ENCODE measurements at regions not wholly inside any gene's neighbourhood (a gene's known extent, or its start where the extent isn't known, plus 50 kb on each side); places are given as distances from the start of the nearest gene placed in this dataset.

DNA sequence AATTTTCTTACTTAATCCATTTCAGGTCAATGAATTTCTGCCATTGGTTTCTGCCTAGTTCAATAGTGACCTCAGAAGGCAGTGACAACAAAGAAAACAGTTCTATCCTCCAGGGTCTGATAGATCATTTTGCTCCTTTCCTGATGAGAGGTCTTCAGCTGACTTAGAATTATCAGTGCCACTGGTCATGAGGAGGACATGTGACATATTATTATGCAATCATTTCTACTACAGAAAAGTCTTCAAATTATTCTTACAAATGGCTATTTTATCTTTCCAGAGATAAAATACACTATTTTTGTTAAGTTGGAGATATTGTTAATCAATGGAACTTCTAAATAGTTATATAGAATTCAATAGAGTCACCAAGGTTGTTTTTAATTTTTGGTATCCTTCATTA is 360.0 kb upstream of the GALNT5 start:
- H3K4me1 ChIP-seq (ENCODE audit: low read depth) = no peaks in the 10 kb centered on the region
- no peak overlapping the region for H3K4me3 ChIP-seq
- TF ChIP-seq, protein P1, sequence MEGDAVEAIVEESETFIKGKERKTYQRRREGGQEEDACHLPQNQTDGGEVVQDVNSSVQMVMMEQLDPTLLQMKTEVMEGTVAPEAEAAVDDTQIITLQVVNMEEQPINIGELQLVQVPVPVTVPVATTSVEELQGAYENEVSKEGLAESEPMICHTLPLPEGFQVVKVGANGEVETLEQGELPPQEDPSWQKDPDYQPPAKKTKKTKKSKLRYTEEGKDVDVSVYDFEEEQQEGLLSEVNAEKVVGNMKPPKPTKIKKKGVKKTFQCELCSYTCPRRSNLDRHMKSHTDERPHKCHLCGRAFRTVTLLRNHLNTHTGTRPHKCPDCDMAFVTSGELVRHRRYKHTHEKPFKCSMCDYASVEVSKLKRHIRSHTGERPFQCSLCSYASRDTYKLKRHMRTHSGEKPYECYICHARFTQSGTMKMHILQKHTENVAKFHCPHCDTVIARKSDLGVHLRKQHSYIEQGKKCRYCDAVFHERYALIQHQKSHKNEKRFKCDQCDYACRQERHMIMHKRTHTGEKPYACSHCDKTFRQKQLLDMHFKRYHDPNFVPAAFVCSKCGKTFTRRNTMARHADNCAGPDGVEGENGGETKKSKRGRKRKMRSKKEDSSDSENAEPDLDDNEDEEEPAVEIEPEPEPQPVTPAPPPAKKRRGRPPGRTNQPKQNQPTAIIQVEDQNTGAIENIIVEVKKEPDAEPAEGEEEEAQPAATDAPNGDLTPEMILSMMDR (IDR thresholded peaks at IDR 0.05; ENCODE audit: low read depth, low read length) = no peak
- no peak for DNase-seq (ENCODE audit: low read depth in 1 of 2, low spot score in 1 of 2)
- no peaks in the 10 kb centered on the region for H3K9me3 ChIP-seq (ENCODE audit: low read depth)
- no peak overlapping the region for H3K27ac ChIP-seq
- H3K36me3 ChIP-seq = no peaks in the 10 kb centered on the region
- H3K27me3 ChIP-seq = no peaks in the 10 kb centered on the region

DNA sequence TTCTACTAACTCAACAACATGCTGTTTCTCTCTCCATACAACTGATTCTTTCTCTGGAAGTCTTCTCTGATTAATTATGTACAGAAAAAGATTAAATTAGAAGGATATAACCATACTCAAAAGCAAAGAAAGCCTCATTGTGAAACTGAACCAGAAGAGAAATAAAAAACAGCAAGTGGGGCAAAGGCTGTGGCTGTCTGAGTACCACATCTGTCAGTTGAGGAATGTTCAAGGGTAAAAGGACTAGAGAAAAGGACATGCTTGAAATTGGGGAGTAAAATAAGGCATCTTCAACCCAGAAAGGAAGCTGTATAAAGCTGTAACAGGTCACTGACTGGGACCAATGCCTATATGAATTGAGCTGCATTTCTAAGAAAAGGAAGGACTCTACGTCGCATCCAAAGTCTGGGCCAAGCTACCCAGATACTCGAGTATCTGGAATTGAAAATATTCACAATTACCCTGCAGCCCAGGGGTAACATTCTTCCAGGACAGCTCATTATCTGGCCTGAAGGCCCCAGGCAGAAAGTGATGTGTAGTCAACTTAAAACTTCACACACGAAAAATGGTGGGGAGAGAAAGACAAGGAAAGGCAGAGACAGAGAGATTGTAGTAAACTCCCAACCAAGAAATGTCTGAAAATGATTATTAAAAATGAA is 356.0 kb upstream of the GALNT5 start:
- no peaks in the 10 kb centered on the region for H3K4me1 ChIP-seq (ENCODE audit: low read depth)
- DNase-seq (ENCODE audit: low read depth in 1 of 2, low spot score in 1 of 2) = no peak
- H3K27me3 ChIP-seq = no peaks in the 10 kb centered on the region
- H3K27ac ChIP-seq = no peak overlapping the region
- H3K36me3 ChIP-seq = no peaks in the 10 kb centered on the region
- H3K9me3 ChIP-seq (ENCODE audit: low read depth) = no peaks in the 10 kb centered on the region
- TF ChIP-seq, protein P1 (IDR thresholded peaks at IDR 0.05; ENCODE audit: low read depth, low read length) = no peak
- no peak overlapping the region for H3K4me3 ChIP-seq

DNA sequence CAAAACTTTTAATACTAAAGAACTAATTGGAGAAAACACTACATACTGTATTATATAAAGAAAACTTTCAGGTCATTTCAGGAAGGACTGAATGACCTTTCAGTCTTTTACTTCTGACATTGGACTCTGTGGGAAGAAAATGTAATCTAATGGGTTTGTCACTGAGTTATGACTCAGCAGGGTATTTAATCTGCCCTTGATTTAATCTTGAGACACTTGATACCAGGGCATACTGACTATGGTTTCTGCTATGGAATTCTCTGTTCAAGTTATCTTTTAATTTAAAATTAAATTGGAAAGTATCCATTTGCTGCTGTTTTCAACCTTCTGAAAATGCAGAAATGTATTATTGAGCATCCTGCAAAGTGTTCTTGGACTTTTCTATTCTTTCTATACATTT is 354.2 kb upstream of the GALNT5 start:
- TF ChIP-seq, protein P1 (IDR thresholded peaks at IDR 0.05; ENCODE audit: low read depth, low read length) = no peak
- H3K9me3 ChIP-seq (ENCODE audit: low read depth) = no peaks in the 10 kb centered on the region
- H3K27ac ChIP-seq = no peak overlapping the region
- H3K36me3 ChIP-seq = no peaks in the 10 kb centered on the region
- H3K27me3 ChIP-seq = no peaks in the 10 kb centered on the region
- H3K4me1 ChIP-seq (ENCODE audit: low read depth) = no peaks in the 10 kb centered on the region
- no peak for DNase-seq (ENCODE audit: low read depth in 1 of 2, low spot score in 1 of 2)
- no peak overlapping the region for H3K4me3 ChIP-seq

DNA sequence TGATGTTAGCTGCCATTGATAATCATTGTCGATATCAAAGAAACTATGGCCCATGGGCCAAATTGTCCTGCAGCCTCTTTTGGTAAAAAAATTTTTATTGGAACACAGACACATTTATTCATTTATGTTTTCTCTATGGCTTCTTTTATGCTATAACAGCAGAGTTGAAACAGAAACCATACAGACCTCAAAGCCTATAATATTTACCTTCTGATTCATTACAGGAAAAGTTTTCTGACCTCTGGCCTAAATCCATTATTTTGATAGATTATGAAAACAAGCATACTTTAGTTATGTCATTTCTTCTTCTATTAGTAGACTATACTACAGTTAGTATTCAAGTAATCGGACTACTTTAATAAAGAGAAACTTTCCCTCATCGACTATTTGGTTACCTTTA is 349.7 kb upstream of the GALNT5 start:
- no peak for DNase-seq (ENCODE audit: low read depth in 1 of 2, low spot score in 1 of 2)
- Histone ChIP-seq H3K36me3 (no peaks in the 10 kb centered on the region), H3K4me1 (ENCODE audit: low read depth) (no peaks in the 10 kb centered on the region), H3K27me3 (no peaks in the 10 kb centered on the region), H3K27ac (no peak overlapping the region), H3K4me3 (no peak overlapping the region), H3K9me3 (ENCODE audit: low read depth) (no peaks in the 10 kb centered on the region)
- TF ChIP-seq, protein P1 (IDR thresholded peaks at IDR 0.05; ENCODE audit: low read depth, low read length) = no peak

DNA sequence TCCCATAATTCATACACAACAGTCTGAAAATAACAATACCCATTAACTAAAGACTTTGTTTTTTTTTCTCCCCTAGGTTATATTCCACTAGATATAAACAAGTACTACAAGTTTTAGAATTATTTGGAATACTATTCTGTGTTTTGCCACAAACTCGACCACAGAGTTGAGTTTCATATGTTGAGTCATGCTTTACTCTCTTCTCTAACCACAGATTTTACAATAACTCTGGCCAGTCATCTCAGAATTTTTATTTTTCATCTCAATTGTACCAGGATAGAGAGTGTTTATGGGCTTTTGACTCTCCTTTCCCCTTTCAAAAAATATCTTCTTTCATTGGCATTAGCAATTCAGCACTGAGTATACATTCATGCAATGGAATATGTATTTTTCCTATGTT is 348.7 kb upstream of the GALNT5 start:
- H3K4me3 ChIP-seq = no peak overlapping the region
- H3K4me1 ChIP-seq (ENCODE audit: low read depth) = no peaks in the 10 kb centered on the region
- H3K27me3 ChIP-seq = no peaks in the 10 kb centered on the region
- H3K36me3 ChIP-seq = no peaks in the 10 kb centered on the region
- peak in 1 of 2 donors; percentile 56 for DNase-seq (ENCODE audit: low read depth in 1 of 2, low spot score in 1 of 2)
- no peak overlapping the region for H3K27ac ChIP-seq
- H3K9me3 ChIP-seq (ENCODE audit: low read depth) = no peaks in the 10 kb centered on the region
- TF ChIP-seq, protein P1 (IDR thresholded peaks at IDR 0.05; ENCODE audit: low read depth, low read length) = no peak

Measured in cardiac muscle cell (in vitro differentiated cells and primary cell).